ENCODE measurements at regions not wholly inside any gene's neighbourhood (a gene's known extent, or its start where the extent isn't known, plus 50 kb on each side); places are given as distances from the start of the nearest gene placed in this dataset.
"Not testable (repeated sequence)": the region's sequence is repeated elsewhere in the genome, so short reads cannot be mapped to it uniquely, and the experiment has no call there.

DNA sequence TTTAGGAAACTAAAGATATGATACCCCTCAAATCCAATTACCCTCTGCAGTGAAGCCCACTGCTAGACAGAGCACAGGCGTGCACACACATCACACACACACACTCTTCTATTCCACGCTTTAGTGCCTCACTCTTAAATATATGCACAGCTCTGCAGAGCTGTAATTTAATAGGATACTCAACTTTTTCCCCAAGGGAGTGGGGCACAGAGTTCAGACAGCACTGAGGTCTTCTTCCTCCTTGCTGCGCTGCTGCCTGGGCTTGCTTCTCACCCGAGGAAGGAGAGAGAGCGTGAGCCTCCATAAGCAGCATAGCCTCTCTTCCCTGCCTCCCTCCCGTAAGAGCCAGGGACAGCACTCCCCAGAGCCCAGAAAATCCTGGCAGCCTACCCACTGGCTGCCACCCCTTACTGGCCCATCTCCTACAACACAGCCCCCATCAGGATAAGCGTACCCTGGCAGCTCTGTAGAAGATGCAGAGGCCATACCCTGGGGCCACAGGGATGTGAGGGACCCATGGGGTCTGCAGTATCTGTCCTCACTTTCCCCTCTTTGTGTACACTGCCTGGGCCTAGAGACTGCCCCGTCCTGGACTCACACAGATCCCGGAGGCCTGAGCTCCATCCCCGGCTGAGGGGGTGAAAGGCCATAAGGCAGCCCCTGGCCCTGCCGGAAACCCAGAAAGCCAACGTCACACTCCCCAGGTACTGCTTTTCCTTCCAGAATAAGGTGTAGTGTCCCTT is 102.1 kb downstream of the C5orf15 start:
- TF ChIP-seq, protein P1, sequence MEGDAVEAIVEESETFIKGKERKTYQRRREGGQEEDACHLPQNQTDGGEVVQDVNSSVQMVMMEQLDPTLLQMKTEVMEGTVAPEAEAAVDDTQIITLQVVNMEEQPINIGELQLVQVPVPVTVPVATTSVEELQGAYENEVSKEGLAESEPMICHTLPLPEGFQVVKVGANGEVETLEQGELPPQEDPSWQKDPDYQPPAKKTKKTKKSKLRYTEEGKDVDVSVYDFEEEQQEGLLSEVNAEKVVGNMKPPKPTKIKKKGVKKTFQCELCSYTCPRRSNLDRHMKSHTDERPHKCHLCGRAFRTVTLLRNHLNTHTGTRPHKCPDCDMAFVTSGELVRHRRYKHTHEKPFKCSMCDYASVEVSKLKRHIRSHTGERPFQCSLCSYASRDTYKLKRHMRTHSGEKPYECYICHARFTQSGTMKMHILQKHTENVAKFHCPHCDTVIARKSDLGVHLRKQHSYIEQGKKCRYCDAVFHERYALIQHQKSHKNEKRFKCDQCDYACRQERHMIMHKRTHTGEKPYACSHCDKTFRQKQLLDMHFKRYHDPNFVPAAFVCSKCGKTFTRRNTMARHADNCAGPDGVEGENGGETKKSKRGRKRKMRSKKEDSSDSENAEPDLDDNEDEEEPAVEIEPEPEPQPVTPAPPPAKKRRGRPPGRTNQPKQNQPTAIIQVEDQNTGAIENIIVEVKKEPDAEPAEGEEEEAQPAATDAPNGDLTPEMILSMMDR (IDR thresholded peaks at IDR 0.05; ENCODE audit: extremely low read depth, missing control alignments): no peak
- no peak for DNase-seq (ENCODE audit: low spot score)

DNA sequence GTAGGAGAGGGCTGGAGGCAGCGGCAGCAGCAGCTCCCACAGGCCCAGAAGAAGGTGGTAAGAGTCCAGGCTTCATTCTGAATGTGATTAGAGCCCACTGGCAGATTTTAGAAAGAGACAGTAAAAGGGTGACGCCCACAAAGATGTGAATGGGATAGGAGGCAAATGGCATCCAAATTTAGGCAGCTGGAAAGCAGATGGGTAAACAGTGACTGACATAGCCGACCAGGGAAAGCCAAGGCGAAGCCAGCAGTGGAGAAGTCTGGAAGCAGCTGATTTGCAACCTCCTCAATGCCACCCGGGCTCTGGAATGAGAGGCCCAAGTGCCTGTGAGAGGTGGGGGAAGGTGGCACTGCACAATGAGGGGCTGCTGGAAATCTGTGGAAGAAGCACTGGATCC is 103.3 kb downstream of the C5orf15 start:
- TF ChIP-seq, protein P1 (IDR thresholded peaks at IDR 0.05; ENCODE audit: extremely low read depth, missing control alignments): no peak
- DNase-seq (ENCODE audit: low spot score): no peak

DNA sequence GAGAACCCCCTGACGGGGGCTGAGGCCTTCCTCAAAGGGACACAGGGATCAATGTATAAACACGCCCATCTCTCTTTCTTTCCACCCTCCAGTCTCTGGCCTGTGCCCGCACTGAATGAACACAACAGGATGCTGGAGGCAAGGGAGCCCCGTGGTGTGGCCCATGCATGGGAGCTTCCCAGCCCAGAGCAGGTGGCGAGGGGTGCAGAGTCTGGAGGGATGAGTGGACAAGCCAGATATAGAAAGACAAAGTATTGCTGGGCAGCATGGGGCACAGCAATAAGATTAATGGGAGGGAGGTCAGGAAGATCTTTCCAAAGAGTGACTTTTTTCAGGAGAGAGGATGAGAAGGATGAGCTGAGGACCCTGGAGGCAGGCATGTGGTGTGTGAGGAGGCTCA is 103.7 kb downstream of the C5orf15 start:
- no peak for DNase-seq (ENCODE audit: low spot score)
- TF ChIP-seq, protein P1 (IDR thresholded peaks at IDR 0.05; ENCODE audit: extremely low read depth, missing control alignments): no peak

DNA sequence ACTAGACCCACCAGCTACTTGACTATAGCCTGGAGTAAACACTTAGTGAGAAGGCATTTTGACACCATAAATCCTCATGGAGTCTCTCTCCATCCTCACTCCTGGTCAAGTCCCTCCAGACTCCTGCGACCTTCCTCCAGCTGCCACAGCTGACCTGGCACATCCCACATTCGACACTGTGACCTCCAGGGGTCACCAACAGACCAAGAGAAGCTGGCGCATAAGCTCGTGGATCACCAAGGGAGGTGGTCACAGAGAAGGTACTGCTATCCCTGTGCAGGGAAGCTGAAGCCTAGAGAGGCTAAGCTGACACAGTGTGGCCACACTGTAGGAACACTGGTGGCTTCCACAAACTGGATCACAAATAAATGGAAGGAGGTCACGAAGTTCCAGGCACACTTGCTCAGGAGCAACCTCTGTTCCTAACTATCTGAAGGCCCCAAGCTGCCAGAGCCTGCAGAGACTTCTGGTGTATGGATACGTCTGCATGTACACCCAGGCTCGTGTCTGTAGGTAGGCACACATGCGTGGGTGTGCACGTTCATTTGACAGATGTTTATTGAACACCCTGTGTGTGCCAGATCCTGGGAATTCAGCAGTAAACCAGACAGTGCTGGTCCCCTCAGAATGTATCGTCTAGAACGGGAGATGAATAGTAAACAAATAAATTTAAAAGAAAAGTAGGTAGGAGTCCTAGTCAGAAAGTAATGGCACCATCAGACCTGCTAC is 104.4 kb downstream of the C5orf15 start:
- DNase-seq (ENCODE audit: low spot score): no peak
- TF ChIP-seq, protein P1 (IDR thresholded peaks at IDR 0.05; ENCODE audit: extremely low read depth, missing control alignments): no peak

DNA sequence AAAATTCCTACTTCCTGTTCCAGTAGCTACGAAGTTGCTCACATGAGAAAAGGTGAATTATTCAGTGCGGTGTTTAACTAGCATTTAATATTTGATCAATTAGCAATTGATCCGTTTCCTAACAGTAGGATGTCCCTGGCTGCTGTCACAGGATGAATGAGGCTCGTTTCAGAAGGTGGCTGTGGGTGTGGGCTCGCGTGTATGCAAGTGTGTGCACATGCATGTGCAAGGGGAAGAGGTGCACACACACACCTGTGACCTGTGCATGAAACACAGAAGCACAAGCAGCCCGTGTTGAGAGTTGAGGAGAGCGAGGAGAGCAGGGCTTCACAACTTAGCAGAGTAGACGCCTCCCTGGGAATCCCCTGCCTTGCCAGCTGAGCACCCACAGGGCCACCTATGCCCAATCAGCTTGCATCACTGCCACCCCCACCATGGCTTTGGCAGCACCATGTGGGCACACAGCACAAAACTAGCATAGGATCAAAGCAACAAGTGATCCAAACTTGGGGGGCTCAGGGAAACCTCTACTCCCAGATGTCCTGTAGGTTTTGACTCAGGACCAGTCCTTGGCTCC is 107.2 kb downstream of the C5orf15 start:
- no peak for DNase-seq (ENCODE audit: low spot score)
- TF ChIP-seq, protein P1 (IDR thresholded peaks at IDR 0.05; ENCODE audit: extremely low read depth, missing control alignments): no peak

DNA sequence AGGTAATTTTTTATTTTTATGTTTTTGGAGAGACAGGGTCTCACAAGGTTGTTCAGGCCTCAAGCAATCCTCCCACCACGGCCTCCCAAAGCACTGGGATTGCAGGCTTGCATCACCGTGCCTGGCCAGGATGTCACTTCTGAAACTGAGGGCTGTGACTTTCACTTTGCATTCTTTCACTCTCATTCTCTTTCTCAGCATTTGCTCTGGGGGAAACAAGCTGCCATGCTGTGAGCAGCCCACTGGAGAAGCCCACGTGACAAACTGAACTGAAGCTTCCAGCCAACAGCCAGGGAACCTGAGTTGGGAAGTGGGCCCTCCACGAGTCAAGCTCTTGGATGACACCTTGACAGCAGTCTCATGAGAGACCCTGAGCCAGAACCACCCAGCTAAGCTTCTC is 109.4 kb downstream of the C5orf15 start:
- TF ChIP-seq, protein P1 (IDR thresholded peaks at IDR 0.05; ENCODE audit: extremely low read depth, missing control alignments): no peak

DNA sequence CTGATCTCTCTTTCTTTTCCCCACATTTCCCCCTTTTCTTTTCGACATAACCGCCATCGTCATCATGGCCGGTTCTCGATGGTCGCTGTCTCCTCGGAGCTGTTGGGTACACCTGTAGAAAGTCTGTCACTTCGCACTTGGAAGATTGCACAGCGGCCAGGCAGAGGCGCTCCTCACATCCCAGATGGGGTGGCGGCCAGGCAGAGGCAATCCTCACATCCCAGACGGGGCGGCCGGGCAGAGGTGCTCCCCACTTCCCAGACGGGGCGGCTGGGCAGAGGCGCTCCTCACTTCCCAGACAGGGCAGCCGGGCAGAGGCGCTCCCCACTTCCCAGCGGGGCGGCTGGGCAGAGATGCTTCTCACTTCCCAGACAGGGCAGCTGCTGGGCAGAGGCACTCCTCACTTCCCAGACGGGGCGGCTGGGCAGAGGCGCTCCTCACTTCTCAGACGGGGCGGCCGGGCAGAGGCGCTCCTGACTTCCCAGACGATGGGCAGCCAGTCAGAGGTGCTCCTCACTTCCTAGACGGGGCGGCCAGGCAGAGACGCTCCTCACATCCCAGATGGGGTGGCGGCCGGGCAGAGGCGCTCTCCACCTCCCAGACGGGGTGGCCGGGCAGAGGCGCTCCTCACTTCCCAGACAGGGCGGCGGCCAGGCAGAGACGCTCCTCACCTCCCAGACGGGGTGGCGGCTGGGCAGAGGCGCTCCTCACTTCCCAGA is 110.7 kb downstream of the C5orf15 start:
- DNase-seq (ENCODE audit: low spot score): not testable (repeated sequence)

More for the DNA sequence above, 109.4 kb downstream of the C5orf15 start:
- DNase-seq (ENCODE audit: low spot score): no peak

Data from GM20000 (cell line).